Activated CD4-positive, alpha-beta memory T cell treated with anti-CD3 and anti-CD28 coated beads for 36 hours (primary cell): ENCODE measurements at regions not wholly inside any gene's neighbourhood (a gene's known extent, or its start where the extent isn't known, plus 50 kb on each side); places are given as distances from the start of the nearest gene placed in this dataset.

ENCODE experiments used
- CTCF ChIA-PET: fragments of 350-600 bp; sonication (Branson Sonifier 250); formaldehyde crosslinking; loops from one replicate; lab custom pipeline; 2021; ENCODE audit warnings: antibody characterized with exemption, inconsistent platforms; lab: Charles Lee
- POLR2A ChIA-PET: fragments of 350-600 bp; sonication (Branson Sonifier 250); formaldehyde crosslinking; loops from one replicate; lab custom pipeline; 2021; ENCODE audit warnings: antibody characterized with exemption; lab: Charles Lee
- DNase-seq: peaks from one replicate; pipeline ENCODE4 v3.0.0-alpha.2; 2020
- H3K27ac Mint-ChIP-seq: one replicate; pipeline ENCODE4 v1.8.0; 2021; ENCODE audit warnings: mixed read lengths
- H3K27me3 Mint-ChIP-seq: one replicate; pipeline ENCODE4 v1.8.0; 2021; ENCODE audit warnings: mixed read lengths
- H3K36me3 Mint-ChIP-seq: one replicate; pipeline ENCODE4 v1.8.0; 2021; ENCODE audit warnings: mixed read lengths
- H3K4me1 Mint-ChIP-seq: one replicate; pipeline ENCODE4 v1.8.0; 2021; ENCODE audit warnings: low read depth, mixed read lengths
- H3K4me3 Mint-ChIP-seq: one replicate; pipeline ENCODE4 v1.8.0; 2021; ENCODE audit warnings: mild to moderate bottlenecking, mixed read lengths
- H3K9me3 Mint-ChIP-seq: one replicate; pipeline ENCODE4 v1.8.0; 2021; ENCODE audit warnings: mixed read lengths
- intact Hi-C: fragments of 100-400 bp; cut with micrococcal nuclease; formaldehyde crosslinking; loops from one replicate; pipeline ENCODE4 v1.15.1; 2023

DNA sequence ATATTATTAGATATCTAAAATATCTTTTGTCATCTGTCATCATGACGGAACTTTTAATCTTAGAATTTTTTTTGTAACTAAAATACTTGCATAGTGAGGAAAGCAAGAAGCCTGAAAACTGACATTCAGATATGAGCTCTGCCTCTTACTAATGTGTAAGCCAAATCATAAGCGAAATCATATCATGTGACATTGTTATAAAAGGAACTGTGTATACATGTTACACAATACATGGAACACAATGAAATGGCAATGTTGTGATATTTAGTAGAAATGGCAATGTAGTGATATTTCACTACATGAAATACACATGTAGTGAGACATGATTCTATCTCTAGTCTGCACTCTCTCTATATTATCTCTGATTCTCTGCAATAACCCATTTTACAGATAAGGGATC, 1016.4 kb upstream of the PIK3C3 start:
- Mint-ChIP-seq H3K4me3 (no peak overlapping the region), H3K27me3 (no peaks in the 10 kb centered on the region), H3K4me1 (no peaks in the 10 kb centered on the region), H3K27ac (no peak overlapping the region), H3K36me3 (no peaks in the 10 kb centered on the region), H3K9me3 (peaks cover 19% of the 10 kb centered on the region)
- intact Hi-C loops, result no loop called here
- POLR2A ChIA-PET, result no interaction called here
- CTCF ChIA-PET, result no interaction called here
- no peak for DNase-seq

DNA sequence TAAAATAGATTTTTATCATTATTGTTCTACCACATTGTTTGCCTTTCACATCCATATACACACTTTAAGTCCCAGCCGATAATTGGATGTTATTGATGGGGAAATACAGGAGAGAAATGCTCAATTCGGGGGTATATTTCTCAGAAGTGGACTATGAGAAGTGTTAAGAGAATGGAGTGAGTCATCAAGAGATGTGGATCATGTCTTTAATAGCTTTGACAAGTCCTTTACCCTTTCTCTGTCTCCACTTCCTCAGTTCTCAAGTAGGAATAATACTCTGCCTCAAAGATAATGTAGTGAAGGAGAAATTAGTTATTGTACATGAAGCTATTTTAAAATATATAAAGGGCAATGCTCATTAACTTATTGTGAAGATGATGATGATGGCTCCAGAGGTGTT, 1017.6 kb upstream of the PIK3C3 start:
- CTCF ChIA-PET, result no interaction called here

DNA sequence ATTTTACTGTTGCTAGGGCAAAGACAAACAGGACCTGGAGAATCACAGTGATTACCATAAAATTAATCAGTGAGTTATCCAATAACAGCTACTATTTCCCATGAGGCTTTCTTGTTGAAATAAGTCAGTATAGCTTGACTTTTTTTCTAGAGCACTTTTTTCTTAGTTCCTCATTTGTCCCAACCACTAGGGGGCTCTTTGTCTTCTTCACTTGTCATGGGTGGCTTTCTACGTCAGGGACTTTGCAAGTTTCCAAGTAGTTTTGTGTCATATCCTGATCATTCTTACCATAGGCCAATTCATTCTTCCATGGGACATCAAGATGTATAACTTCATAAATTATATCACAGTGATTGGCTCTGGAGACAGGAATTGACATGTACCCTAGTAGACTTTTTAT, 1019.6 kb upstream of the PIK3C3 start:
- no peaks in the 10 kb centered on the region for H3K27me3 Mint-ChIP-seq
- no peaks in the 10 kb centered on the region for H3K36me3 Mint-ChIP-seq
- no peak overlapping the region for H3K4me3 Mint-ChIP-seq
- DNase-seq, result no peak
- CTCF ChIA-PET, result interaction anchor here (0.7 kb wide), 1 partner anchor 196 kb away, joined by 4 read pairs; no protein-coding TSS in a partner anchor
- POLR2A ChIA-PET, result no interaction called here
- H3K9me3 Mint-ChIP-seq, result peaks cover 11% of the 10 kb centered on the region
- intact Hi-C loops, result no loop called here
- H3K27ac Mint-ChIP-seq, result no peak overlapping the region
- no peaks in the 10 kb centered on the region for H3K4me1 Mint-ChIP-seq

More for the DNA sequence above, 1017.6 kb upstream of the PIK3C3 start:
- H3K36me3 Mint-ChIP-seq, result no peaks in the 10 kb centered on the region
- no peak overlapping the region for H3K4me3 Mint-ChIP-seq
- H3K4me1 Mint-ChIP-seq, result no peaks in the 10 kb centered on the region
- no peak overlapping the region for H3K27ac Mint-ChIP-seq
- POLR2A ChIA-PET, result no interaction called here
- peaks cover 13% of the 10 kb centered on the region for H3K9me3 Mint-ChIP-seq
- H3K27me3 Mint-ChIP-seq, result no peaks in the 10 kb centered on the region
- intact Hi-C loops, result no loop called here
- DNase-seq, result no peak

DNA sequence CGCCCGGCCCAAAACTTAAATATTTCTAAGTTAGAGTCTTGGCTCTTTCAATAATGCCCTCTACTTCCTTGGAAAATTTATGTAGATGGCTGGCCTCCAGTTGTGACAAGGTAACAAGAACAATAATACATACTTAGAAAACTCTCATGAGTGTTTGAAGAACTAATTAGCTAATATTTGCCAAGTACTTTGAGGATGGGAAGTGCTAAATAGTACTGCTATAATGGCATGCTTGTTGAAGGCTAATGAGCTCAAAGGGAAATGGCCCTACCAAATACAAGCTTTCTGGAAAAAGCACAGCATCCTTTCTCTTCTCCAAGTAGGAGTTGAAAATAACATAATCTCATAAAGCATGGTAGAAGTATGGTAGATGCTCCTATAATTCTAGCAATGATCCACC, 1022.2 kb upstream of the PIK3C3 start:
- POLR2A ChIA-PET, result no interaction called here

DNA sequence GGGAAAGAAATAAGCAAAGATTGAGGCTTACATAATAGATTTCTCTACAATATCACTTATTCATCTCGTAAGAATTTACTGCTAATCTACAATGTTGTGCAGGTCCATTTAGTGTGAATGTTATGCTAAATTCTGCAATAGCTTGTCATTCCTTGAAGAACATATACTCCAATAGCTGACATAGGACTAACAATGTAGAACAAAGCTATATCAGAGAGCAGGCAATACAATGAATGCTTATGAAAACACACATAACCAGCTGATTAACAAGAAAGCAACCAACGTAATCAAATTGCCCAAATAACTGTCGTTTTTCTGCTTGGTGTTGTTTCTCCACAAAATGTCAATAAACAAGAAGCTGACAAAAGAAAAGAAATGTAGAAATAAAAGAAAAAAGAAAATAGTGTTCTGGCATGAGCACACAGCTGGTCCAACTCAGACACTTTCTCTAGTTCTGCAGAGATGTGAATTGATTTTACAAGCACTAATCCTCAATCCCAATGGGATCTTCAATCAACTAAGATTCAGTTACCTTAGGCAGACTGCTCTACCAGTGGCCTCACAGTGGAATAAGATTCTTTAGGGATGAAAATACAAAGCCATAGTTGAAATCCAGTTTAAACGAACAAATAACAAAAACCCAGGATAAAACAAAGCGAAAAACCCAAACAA, 1024.7 kb upstream of the PIK3C3 start:
- H3K36me3 Mint-ChIP-seq, result no peaks in the 10 kb centered on the region
- no peak overlapping the region for H3K4me3 Mint-ChIP-seq
- no peaks in the 10 kb centered on the region for H3K27me3 Mint-ChIP-seq
- peaks cover 10% of the 10 kb centered on the region for H3K9me3 Mint-ChIP-seq
- H3K27ac Mint-ChIP-seq, result no peak overlapping the region
- DNase-seq, result no peak
- no peaks in the 10 kb centered on the region for H3K4me1 Mint-ChIP-seq
- CTCF ChIA-PET, result no interaction called here
- POLR2A ChIA-PET, result no interaction called here
- intact Hi-C loops, result no loop called here

More for the DNA sequence above, 1022.2 kb upstream of the PIK3C3 start:
- Mint-ChIP-seq H3K27me3 (no peaks in the 10 kb centered on the region), H3K9me3 (peaks cover 7% of the 10 kb centered on the region), H3K27ac (no peak overlapping the region), H3K4me1 (no peaks in the 10 kb centered on the region), H3K4me3 (no peak overlapping the region), H3K36me3 (no peaks in the 10 kb centered on the region)
- intact Hi-C loops, result no loop called here
- no peak for DNase-seq
- CTCF ChIA-PET, result no interaction called here

DNA sequence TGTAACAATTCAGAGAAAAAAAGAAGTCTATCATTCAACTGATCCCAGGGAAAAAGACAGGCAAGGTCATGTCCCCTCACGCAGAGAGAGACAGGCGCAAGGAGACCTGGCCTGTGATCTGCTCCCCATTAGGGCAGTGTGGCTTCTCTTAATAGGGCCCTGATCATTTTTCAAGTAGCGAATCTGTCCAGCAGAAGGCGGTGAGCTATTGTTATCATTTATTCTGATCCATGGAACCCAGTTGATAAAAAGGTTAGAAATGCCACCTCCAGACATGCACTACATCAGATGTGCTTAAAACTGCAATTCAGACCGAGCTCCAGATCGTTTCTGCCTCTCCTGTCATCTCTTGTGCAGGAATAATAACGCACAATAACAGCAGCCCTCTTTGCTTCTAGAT, 1025.6 kb upstream of the PIK3C3 start:
- Mint-ChIP-seq H3K9me3 (peaks cover 14% of the 10 kb centered on the region), H3K36me3 (no peaks in the 10 kb centered on the region), H3K4me3 (no peak overlapping the region), H3K27me3 (no peaks in the 10 kb centered on the region), H3K27ac (no peak overlapping the region), H3K4me1 (no peaks in the 10 kb centered on the region)
- POLR2A ChIA-PET, result no interaction called here
- no peak for DNase-seq
- intact Hi-C loops, result no loop called here
- CTCF ChIA-PET, result interaction anchor here (0.6 kb wide), 1 partner anchor 11 kb away, joined by 3 read pairs; no protein-coding TSS in a partner anchor

DNA sequence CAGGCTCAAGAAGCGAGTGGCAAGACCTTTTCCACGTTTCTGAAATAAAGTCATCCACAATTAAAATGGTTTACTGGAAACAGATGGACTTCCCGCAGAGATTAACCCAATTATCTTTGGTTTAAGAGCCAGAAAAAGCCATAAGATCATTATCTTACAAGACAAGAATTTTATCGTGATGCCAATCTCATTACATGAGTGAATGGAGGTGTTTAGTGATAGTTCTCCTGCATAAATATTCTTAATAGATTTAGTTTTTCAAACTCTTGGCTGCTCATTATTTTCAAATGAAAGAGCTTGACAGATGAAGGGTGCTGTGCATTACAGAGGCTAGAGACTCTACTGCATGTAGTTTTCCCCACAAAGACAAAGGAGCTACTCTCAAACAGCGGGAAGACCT, 1028.4 kb upstream of the PIK3C3 start:
- POLR2A ChIA-PET, result no interaction called here
- intact Hi-C loops, result no loop called here
- Mint-ChIP-seq H3K36me3 (no peaks in the 10 kb centered on the region), H3K4me3 (no peak overlapping the region), H3K9me3 (peaks cover 22% of the 10 kb centered on the region), H3K4me1 (no peaks in the 10 kb centered on the region), H3K27me3 (no peaks in the 10 kb centered on the region), H3K27ac (no peak overlapping the region)
- CTCF ChIA-PET, result no interaction called here
- no peak for DNase-seq

DNA sequence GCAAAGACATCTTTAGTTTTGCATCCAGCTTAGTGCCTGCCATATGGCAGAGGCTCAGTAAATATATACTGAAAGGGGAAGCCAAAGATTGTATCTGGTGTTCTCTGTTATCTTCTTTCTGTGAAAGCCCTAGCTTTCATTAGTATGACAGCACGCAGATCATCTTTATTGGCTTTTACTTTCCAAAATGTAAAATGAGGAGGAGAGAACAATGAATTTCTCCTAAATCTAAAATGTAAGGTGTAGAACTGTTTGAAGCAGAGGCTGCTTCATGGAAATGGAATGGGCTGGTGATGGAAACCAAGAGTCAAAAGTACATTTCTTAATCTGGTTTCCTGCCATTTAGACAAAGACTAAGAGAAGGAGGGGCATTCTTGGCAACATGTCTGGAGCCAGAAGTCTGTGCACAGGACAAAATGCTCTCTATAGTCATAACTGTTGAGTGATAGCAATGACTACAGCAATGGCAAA, 1029.9 kb upstream of the PIK3C3 start:
- no peak overlapping the region for H3K27ac Mint-ChIP-seq
- H3K36me3 Mint-ChIP-seq, result no peaks in the 10 kb centered on the region
- CTCF ChIA-PET, result no interaction called here
- no peaks in the 10 kb centered on the region for H3K27me3 Mint-ChIP-seq
- POLR2A ChIA-PET, result no interaction called here
- no peaks in the 10 kb centered on the region for H3K4me1 Mint-ChIP-seq
- intact Hi-C loops, result no loop called here
- H3K9me3 Mint-ChIP-seq, result peaks cover 23% of the 10 kb centered on the region
- H3K4me3 Mint-ChIP-seq, result no peak overlapping the region
- no peak for DNase-seq

DNA sequence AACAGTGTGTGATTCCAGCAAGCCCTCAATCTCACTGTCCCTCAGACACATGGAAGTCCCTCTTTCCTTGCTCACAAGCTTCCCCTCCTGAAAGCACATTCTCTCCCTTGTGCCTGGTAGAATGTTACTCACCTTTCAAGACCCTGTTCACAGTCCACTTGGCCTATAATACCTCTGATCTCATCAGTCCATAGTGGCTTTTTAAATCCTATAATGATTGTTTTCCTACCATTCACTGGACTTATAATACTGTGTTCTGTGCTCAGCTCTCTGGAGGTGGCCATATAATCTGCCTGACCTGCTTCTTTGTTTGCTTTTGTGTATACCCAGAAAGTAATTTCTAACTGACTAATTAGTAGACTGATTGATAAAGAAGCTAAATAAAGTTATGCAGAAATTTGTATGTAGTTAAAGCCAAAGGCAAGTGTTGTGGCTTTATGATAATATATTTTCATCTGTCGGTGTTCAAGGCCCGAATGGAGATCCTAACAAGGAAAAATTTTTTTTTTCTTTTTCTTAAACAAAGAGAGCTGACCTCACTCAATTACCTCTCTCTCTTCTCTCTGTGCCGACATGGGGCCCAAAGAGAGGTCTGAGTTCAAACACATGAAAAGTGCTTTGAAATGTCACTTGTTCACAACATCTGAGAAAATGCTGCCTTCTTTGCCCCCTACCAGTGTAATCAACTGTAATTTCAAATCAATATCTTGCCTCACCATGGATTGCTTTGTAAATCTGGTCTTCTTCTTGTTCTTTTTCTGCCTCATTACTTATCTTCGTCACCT, 1033.0 kb upstream of the PIK3C3 start:
- Mint-ChIP-seq H3K9me3 (peaks cover 36% of the 10 kb centered on the region), H3K27ac (no peak overlapping the region), H3K27me3 (no peaks in the 10 kb centered on the region), H3K4me1 (no peaks in the 10 kb centered on the region), H3K36me3 (no peaks in the 10 kb centered on the region), H3K4me3 (no peak overlapping the region)
- POLR2A ChIA-PET, result no interaction called here
- intact Hi-C loops, result no loop called here
- CTCF ChIA-PET, result no interaction called here
- no peak for DNase-seq

DNA sequence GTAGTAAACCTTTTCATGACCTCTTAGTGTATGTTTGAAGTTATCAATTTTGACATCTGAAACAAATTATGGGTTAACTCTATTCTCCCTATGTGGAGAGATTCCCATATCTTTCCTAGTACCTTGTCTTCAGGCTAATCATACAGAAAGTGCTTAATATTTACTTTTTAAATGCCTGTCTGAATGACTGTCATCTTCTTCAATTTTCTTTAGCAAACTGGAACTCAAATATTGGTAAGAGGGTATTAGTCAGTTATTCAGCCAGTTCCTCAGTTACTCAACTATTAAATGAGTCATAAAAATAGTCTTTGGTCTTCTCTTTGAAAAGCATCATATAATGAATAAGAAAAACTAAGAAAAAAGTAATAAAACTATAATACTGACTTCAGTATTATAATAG, 1038.0 kb upstream of the PIK3C3 start:
- ChIA-PET CTCF (no interaction called here), POLR2A (no interaction called here)
- intact Hi-C loops, result no loop called here
- H3K27ac Mint-ChIP-seq, result no peak overlapping the region
- H3K27me3 Mint-ChIP-seq, result no peaks in the 10 kb centered on the region
- H3K4me1 Mint-ChIP-seq, result no peaks in the 10 kb centered on the region
- DNase-seq, result no peak
- H3K36me3 Mint-ChIP-seq, result no peaks in the 10 kb centered on the region
- H3K4me3 Mint-ChIP-seq, result no peak overlapping the region
- H3K9me3 Mint-ChIP-seq, result peaks cover 25% of the 10 kb centered on the region

DNA sequence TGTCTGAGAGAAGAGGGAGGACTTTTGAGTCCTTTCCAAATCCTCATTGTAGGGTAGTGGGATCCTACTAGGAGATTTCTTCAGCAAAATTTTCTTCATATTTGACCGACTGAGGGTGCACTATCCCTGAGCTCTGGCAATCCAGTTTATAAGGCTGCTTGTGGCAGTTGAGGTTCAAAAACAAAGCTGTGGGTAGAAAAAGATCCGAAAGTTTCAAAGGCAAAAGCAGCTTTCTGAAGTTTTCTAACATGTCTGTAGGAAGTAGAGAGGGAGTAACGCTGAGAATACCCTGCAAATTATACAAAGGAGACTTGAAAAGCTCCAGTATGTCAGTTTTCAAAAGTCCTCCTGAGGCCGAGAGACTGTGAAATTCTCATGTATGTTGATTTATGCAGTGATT, 1039.3 kb upstream of the PIK3C3 start:
- H3K4me1 Mint-ChIP-seq, result no peaks in the 10 kb centered on the region
- intact Hi-C loops, result no loop called here
- DNase-seq, result no peak
- ChIA-PET POLR2A (no interaction called here), CTCF (interaction anchor here (0.7 kb wide), 1 partner anchor 924 kb away, joined by 3 read pairs; no protein-coding TSS in a partner anchor)
- H3K4me3 Mint-ChIP-seq, result no peak overlapping the region
- no peaks in the 10 kb centered on the region for H3K36me3 Mint-ChIP-seq
- peaks cover 21% of the 10 kb centered on the region for H3K9me3 Mint-ChIP-seq
- no peaks in the 10 kb centered on the region for H3K27me3 Mint-ChIP-seq
- H3K27ac Mint-ChIP-seq, result no peak overlapping the region

DNA sequence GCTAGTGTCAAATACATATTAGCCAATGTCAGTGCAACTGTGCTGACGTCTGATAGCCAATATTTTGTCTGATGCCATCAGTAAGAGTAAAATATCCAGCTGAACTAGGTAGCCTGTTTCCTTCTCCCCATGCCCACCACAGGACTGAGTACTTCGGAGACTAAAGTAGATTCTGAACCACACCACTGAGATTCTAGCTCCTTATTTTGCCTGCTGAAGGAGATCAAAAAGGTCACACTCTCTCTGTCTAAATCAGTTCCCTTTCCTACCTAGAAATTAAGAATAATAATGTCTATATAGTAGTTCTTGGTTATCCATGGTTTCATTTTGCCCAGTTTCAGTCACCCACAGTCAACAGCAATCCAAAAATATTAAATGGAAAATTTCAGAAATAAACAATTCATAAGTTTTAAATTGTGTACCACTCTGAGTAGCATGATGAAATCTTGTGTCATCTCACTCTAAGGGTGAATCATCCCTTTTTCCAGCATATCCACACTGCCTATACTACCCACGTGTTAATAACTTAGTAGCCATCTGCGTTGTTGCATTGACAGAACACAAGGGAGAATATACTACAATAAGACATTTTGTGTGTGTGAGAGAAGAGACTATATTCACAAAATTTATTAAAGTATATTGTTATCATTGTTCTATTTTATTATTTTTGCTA, 1043.3 kb upstream of the PIK3C3 start:
- Mint-ChIP-seq H3K9me3 (peaks cover 18% of the 10 kb centered on the region), H3K36me3 (no peaks in the 10 kb centered on the region), H3K27me3 (no peaks in the 10 kb centered on the region), H3K27ac (no peak overlapping the region), H3K4me1 (no peaks in the 10 kb centered on the region), H3K4me3 (no peak overlapping the region)
- intact Hi-C loops, result no loop called here
- CTCF ChIA-PET, result no interaction called here
- POLR2A ChIA-PET, result no interaction called here
- DNase-seq, result no peak
